ENCODE measurements at regions not wholly inside any gene's neighbourhood (a gene's known extent, or its start where the extent isn't known, plus 50 kb on each side); places are given as distances from the start of the nearest gene placed in this dataset.
A peak's percentile ranks its signal among the peaks of the same experiment; 100 is the strongest.

DNA sequence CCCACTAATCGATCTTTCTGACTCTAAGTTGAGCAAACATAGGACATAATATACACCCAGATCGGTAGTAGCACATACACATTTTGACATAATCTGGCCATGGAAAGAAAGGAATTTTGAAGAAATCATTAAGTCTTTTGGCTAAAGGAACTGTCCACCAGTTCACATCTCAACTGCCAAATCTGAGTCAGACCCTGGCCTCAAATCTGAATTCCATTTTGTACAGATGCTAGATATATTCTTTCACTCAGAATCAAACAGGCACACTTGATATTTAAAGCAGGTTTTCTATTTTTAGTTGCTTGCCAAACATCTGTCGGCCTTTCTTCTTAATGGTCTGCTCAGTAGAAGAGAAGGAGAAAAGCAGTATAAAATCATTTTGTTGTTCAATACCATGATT lies 281.8 kb downstream of the BARHL2 start:
- H3K4me1 ChIP-seq = no peaks in the 10 kb centered on the region
- DNase-seq = no peak

DNA sequence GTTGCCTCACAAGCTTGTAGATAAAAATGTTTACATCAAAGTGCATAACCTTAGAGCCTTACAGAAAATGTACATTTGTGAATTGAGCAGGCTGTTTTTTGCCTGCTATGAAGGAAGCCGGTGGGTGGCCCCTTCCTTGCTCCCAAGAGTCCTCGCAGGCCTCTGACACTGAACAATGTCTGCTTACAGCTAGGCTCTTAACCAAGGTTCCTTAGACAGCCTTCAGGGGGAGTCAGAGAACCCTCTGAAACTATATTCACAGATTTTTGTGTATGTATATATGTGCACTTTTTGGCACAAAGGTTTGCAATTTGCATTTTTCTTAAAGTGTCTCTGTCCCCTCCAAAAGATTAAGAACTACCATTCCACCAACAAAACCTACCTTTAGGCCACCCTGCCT lies 282.6 kb downstream of the BARHL2 start:
- TF ChIP-seq, protein P1, sequence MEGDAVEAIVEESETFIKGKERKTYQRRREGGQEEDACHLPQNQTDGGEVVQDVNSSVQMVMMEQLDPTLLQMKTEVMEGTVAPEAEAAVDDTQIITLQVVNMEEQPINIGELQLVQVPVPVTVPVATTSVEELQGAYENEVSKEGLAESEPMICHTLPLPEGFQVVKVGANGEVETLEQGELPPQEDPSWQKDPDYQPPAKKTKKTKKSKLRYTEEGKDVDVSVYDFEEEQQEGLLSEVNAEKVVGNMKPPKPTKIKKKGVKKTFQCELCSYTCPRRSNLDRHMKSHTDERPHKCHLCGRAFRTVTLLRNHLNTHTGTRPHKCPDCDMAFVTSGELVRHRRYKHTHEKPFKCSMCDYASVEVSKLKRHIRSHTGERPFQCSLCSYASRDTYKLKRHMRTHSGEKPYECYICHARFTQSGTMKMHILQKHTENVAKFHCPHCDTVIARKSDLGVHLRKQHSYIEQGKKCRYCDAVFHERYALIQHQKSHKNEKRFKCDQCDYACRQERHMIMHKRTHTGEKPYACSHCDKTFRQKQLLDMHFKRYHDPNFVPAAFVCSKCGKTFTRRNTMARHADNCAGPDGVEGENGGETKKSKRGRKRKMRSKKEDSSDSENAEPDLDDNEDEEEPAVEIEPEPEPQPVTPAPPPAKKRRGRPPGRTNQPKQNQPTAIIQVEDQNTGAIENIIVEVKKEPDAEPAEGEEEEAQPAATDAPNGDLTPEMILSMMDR (IDR thresholded peaks at IDR 0.05; ENCODE audit: low read depth, low read length) = peak; percentile 15; the same call in 1 of the 2 replicates
- Histone ChIP-seq H3K27me3 (no peaks in the 10 kb centered on the region), H3K9me3 (no peaks in the 10 kb centered on the region), H3K36me3 (no peaks in the 10 kb centered on the region), H3K4me3 (ENCODE audit: low read depth, low read length) (no peak overlapping the region), H3K4me1 (no peaks in the 10 kb centered on the region)
- DNase-seq = no peak

More for the DNA sequence above, 281.8 kb downstream of the BARHL2 start:
- TF ChIP-seq, protein P1 (IDR thresholded peaks at IDR 0.05; ENCODE audit: low read depth, low read length) = no peak
- Histone ChIP-seq H3K9me3 (no peaks in the 10 kb centered on the region), H3K36me3 (no peaks in the 10 kb centered on the region), H3K4me3 (ENCODE audit: low read depth, low read length) (no peak overlapping the region), H3K27me3 (no peaks in the 10 kb centered on the region)

DNA sequence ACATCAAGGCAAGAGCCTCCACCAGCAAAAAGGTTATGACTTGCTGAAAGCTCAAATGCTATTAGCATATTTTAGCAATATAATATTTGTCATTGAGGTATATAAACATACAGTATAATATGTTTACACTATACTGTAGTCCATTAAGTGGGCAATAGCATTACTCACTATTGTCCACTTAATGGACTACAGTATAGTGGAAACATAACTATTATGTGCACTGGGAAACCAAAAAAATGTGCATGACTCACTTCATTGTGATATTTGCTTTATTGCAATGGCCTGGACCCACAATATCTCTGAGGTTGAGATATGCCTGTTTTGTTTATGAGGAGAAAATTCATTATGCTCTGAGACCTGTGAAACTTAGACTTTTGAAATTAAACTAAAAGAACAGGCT lies 300.0 kb downstream of the BARHL2 start:
- H3K27me3 ChIP-seq = no peaks in the 10 kb centered on the region
- H3K4me1 ChIP-seq = no peaks in the 10 kb centered on the region
- no peaks in the 10 kb centered on the region for H3K9me3 ChIP-seq
- H3K36me3 ChIP-seq = no peaks in the 10 kb centered on the region
- DNase-seq = no peak
- TF ChIP-seq, protein P1 (IDR thresholded peaks at IDR 0.05; ENCODE audit: low read depth, low read length) = no peak
- no peak overlapping the region for H3K4me3 ChIP-seq (ENCODE audit: low read depth, low read length)

DNA sequence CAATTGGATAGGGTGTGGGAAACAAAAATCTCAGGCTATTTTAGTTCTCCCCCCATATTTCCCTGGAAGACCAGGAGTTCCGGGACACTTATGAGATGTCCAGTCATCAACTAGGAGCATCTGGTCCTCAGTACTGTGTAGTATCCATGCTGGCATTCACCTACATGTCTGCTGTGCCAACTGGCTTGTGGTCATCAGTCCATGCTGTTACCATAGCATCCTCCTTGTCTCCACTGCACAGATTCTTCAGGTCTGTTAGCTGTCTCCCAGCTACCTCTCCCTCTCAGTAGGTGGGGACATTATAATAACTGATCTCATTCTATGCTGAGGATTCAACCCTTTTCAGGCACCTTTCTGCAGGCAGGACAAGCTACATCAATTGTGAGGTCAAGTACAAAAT lies 302.9 kb downstream of the BARHL2 start:
- no peak overlapping the region for H3K4me3 ChIP-seq (ENCODE audit: low read depth, low read length)
- no peak for DNase-seq
- H3K9me3 ChIP-seq = no peaks in the 10 kb centered on the region
- H3K4me1 ChIP-seq = no peaks in the 10 kb centered on the region
- H3K27me3 ChIP-seq = no peaks in the 10 kb centered on the region
- no peaks in the 10 kb centered on the region for H3K36me3 ChIP-seq
- TF ChIP-seq, protein P1 (IDR thresholded peaks at IDR 0.05; ENCODE audit: low read depth, low read length) = no peak

DNA sequence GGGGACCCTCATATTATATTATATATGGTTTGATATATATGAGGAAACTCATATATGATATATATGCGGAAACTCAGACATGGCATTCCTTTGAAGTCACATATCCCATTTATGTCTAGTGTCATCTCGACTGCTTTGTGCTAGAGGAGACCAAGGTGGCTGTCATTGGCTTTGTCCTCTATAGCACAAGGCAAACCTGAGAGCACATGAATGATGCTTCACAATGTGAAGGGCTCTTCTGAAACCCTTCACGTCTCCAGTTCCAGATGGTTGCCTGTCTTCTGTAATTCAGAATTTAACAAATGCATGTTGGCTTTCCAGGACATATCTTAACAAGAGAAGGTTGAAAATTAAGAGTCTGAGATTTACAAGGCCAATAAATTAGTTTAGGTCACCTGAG lies 303.6 kb downstream of the BARHL2 start:
- H3K36me3 ChIP-seq = no peaks in the 10 kb centered on the region
- no peak for DNase-seq
- TF ChIP-seq, protein P1 (IDR thresholded peaks at IDR 0.05; ENCODE audit: low read depth, low read length) = no peak
- H3K9me3 ChIP-seq = no peaks in the 10 kb centered on the region
- no peaks in the 10 kb centered on the region for H3K27me3 ChIP-seq
- H3K4me1 ChIP-seq = no peaks in the 10 kb centered on the region
- H3K4me3 ChIP-seq (ENCODE audit: low read depth, low read length) = no peak overlapping the region

DNA sequence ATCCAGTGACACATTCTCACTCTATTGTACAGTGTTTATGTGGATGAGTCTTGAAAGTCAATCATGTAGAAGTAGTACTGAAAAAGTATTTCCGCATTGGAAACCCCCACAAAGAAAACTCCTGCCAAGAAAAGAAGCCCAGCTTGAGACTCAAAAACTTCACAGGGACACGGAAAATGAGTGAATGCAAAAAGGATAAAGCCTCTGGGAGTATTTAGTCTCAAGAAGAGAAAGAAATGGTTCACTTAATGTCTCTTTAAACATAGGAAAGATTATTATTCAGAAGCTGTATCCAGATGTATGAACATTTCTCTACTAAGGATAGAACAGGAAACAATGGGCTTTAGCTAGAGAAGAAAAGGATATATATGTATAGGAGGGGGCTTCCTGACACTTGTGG lies 304.5 kb downstream of the BARHL2 start:
- Histone ChIP-seq H3K27me3 (no peaks in the 10 kb centered on the region), H3K4me3 (ENCODE audit: low read depth, low read length) (no peak overlapping the region), H3K36me3 (no peaks in the 10 kb centered on the region), H3K4me1 (no peaks in the 10 kb centered on the region), H3K9me3 (no peaks in the 10 kb centered on the region)
- DNase-seq = no peak
- TF ChIP-seq, protein P1 (IDR thresholded peaks at IDR 0.05; ENCODE audit: low read depth, low read length) = no peak

All from BE2C (cell line).